ENCODE measurements at regions not wholly inside any gene's neighbourhood (a gene's known extent, or its start where the extent isn't known, plus 50 kb on each side); places are given as distances from the start of the nearest gene placed in this dataset.

DNA sequence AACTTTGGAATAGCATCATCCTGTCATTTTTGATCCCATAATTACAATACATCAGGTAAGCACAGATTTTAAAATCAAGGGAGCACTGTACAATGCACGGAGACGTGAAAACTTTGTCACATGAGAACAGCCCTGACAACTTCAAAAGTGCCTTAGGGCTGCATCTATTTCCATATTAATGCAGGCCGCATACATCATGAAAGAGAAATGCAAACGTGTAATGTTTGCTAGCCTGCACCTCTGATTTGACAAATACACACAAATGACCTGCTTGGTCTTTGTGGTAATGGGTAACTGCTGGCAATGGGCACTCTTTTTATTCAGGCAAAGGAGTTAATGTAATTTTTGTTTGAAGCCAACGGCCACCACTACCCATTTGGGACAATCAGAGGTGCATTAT, 202.0 kb upstream of the EPHA4 start:
- Histone ChIP-seq H3K79me2 (ENCODE audit: insufficient read depth, low read length) (no peaks in the 10 kb centered on the region), H3K27me3 (ENCODE audit: control insufficient read depth in 1 of 2, insufficient read depth in 2 of 2, low read length in 2 of 2) (no peaks in the 10 kb centered on the region), H2AFZ (ENCODE audit: low read length) (no peak overlapping the region), H3K9ac (ENCODE audit: insufficient read depth, low read depth, low read length) (no peak overlapping the region), H3K4me1 (ENCODE audit: insufficient read depth, low read length) (no peaks in the 10 kb centered on the region), H3K27ac (ENCODE audit: extremely low read length, insufficient read depth, low read length) (no peak overlapping the region), H3K9me3 (ENCODE audit: low read length) (no peaks in the 10 kb centered on the region), H3K36me3 (replicated peaks in 1 of 2; ENCODE audit: control insufficient read depth in 1 of 2, insufficient read depth in 2 of 2, low read length in 2 of 2) (no peaks in the 10 kb centered on the region), H3K4me2 (ENCODE audit: low read depth, low read length) (no peak overlapping the region), H3K4me3 (replicated peaks in 1 of 3; ENCODE audit: insufficient read depth in 1 of 3, low read depth in 2 of 3, low read length in 3 of 3) (no peak overlapping the region), H4K20me1 (ENCODE audit: insufficient read depth, low read length) (no peaks in the 10 kb centered on the region)
- no peak for TF ChIP-seq ZBTB38 (CRISPR knock-in tag; IDR thresholded peaks at IDR 0.05)
- TF ChIP-seq RARA (CRISPR knock-in tag; IDR thresholded peaks at IDR 0.05), result no peak
- TF ChIP-seq ZBTB3 (CRISPR knock-in tag; IDR thresholded peaks at IDR 0.05; ENCODE audit: borderline replicate concordance, low read depth), result no peak
- TF ChIP-seq, protein P1, sequence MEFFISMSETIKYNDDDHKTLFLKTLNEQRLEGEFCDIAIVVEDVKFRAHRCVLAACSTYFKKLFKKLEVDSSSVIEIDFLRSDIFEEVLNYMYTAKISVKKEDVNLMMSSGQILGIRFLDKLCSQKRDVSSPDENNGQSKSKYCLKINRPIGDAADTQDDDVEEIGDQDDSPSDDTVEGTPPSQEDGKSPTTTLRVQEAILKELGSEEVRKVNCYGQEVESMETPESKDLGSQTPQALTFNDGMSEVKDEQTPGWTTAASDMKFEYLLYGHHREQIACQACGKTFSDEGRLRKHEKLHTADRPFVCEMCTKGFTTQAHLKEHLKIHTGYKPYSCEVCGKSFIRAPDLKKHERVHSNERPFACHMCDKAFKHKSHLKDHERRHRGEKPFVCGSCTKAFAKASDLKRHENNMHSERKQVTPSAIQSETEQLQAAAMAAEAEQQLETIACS (CRISPR knock-in tag; IDR thresholded peaks at IDR 0.05), result no peak
- intact Hi-C loops (cut with micrococcal nuclease; ENCODE audit: unreplicated experiment), result no loop called here
- FAIRE-seq (no peak), DNase-seq (ENCODE audit: low spot score) (no peak), ATAC-seq (no peak)
- in situ Hi-C loops (cut with HindIII; ENCODE audit: extremely low pct_ligation_motif_present, low pct_unique_long_range_greater_than_20kb), result no loop called here
- POLR2A ChIA-PET, result no interaction called here
- no TSS peak for BruUV-seq (replicated peaks)
- 8% methylated on average over 5 of the region's 5 CpGs for WGBS (ENCODE audit: low lambda C conversion rate)
- CTCF ChIA-PET (ENCODE audit: low intra/inter-chr PET ratio, low total read pairs), result no interaction called here

DNA sequence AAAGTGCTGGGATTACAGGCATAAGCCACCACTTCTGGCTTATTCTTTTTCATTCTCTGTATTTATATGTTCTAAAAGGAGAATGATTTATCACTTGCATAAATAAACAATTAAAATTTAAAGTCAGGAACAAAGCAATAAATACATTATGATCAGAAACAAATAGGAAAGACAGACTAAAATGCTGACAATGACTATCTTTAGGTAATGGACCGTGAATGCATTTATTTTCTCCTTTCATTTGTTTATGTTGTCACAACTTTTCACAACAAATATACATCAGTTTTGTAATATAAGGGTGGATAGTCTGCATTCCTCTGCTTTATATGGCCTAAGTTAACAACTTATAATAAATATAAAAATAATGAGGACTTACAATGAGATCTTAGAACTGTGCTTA, 199.2 kb upstream of the EPHA4 start:
- intact Hi-C loops (cut with micrococcal nuclease; ENCODE audit: unreplicated experiment), result no loop called here
- Histone ChIP-seq H3K27ac (ENCODE audit: extremely low read length, insufficient read depth, low read length) (no peak overlapping the region), H3K27me3 (ENCODE audit: control insufficient read depth in 1 of 2, insufficient read depth in 2 of 2, low read length in 2 of 2) (no peaks in the 10 kb centered on the region), H3K9me3 (ENCODE audit: low read length) (no peaks in the 10 kb centered on the region), H3K4me3 (replicated peaks in 1 of 3; ENCODE audit: insufficient read depth in 1 of 3, low read depth in 2 of 3, low read length in 3 of 3) (no peak overlapping the region), H3K9ac (ENCODE audit: insufficient read depth, low read depth, low read length) (no peak overlapping the region), H2AFZ (ENCODE audit: low read length) (no peak overlapping the region), H3K36me3 (replicated peaks in 1 of 2; ENCODE audit: control insufficient read depth in 1 of 2, insufficient read depth in 2 of 2, low read length in 2 of 2) (no peaks in the 10 kb centered on the region), H3K79me2 (ENCODE audit: insufficient read depth, low read length) (no peaks in the 10 kb centered on the region), H4K20me1 (ENCODE audit: insufficient read depth, low read length) (no peaks in the 10 kb centered on the region), H3K4me2 (ENCODE audit: low read depth, low read length) (no peak overlapping the region), H3K4me1 (ENCODE audit: insufficient read depth, low read length) (no peaks in the 10 kb centered on the region)
- in situ Hi-C loops (cut with HindIII; ENCODE audit: extremely low pct_ligation_motif_present, low pct_unique_long_range_greater_than_20kb), result no loop called here
- ATAC-seq, result no peak
- peak; percentile 79 to 81 for TF ChIP-seq MAFK (conservative IDR thresholded peaks at IDR 0.05 in 1 of 2, IDR thresholded peaks at IDR 0.05 in 1 of 2; ENCODE audit: low read length in 2 of 2)
- peak; percentile 74 for TF ChIP-seq MAFF (IDR thresholded peaks at IDR 0.05; ENCODE audit: low read depth, low read length)
- TF ChIP-seq MYNN (CRISPR knock-in tag; IDR thresholded peaks at IDR 0.05; ENCODE audit: low read depth), result no peak
- ChIA-PET CTCF (ENCODE audit: low intra/inter-chr PET ratio, low total read pairs) (no interaction called here), POLR2A (no interaction called here)
- DNase-seq (ENCODE audit: low spot score), result no peak
- no peak for FAIRE-seq
- WGBS (ENCODE audit: low lambda C conversion rate), result 0% methylated on average over 1 of the region's 1 CpG
- no TSS peak for BruUV-seq (replicated peaks)

All from HepG2 (cell line).